Panc1 (cell line): ENCODE measurements at regions not wholly inside any gene's neighbourhood (a gene's known extent, or its start where the extent isn't known, plus 50 kb on each side); places are given as distances from the start of the nearest gene placed in this dataset.

Experiments
- CTCF ChIP-seq: fragments of 450-650 bp; IDR thresholded peaks from 2 replicates; pipeline ENCODE4 v1.5.1; 2017; ENCODE audit warnings: mild to moderate bottlenecking
- POLR2AphosphoS5 ChIP-seq: IDR thresholded peaks from 2 replicates; pipeline ENCODE4 v1.6.1; 2012; ENCODE audit warnings: mild to moderate bottlenecking, low read depth, low read length, moderate library complexity
- SIN3A ChIP-seq: IDR thresholded peaks from 2 replicates; pipeline ENCODE4 v1.6.1; 2012; ENCODE audit warnings: low read depth, mild to moderate bottlenecking, low read length, moderate library complexity, borderline replicate concordance; ENCODE audit not compliant: insufficient read depth

- TF ChIP-seq CTCF (no peak), SIN3A (no peak), POLR2AphosphoS5 (no peak)
These were observed 57.8 kb upstream of the CTAGE1 start for GRCh38 chr18:22475426-22476100.
